Esophagus (tissue), 2 donors: ENCODE measurements at regions not wholly inside any gene's neighbourhood (a gene's known extent, or its start where the extent isn't known, plus 50 kb on each side); places are given as distances from the start of the nearest gene placed in this dataset.

Source experiments
- H3K27ac ChIP-seq, 2 donors: one replicate each; pipeline ENCODE4 v1.5.1; 2013; ENCODE audit warnings: low read depth in 2 of 2, mild to moderate bottlenecking in 2 of 2, inconsistent platforms in 1 of 2, low read length in 1 of 2, moderate library complexity in 1 of 2
- H3K27me3 ChIP-seq, 2 donors: one replicate each; pipeline ENCODE4 v1.6.1; 2013; ENCODE audit warnings: low read length in 2 of 2, control low read depth in 1 of 2, mild to moderate bottlenecking in 1 of 2; ENCODE audit not compliant: insufficient read depth in 2 of 2, control insufficient read depth in 1 of 2
- H3K36me3 ChIP-seq, 2 donors: one replicate each; pipeline ENCODE4 v1.6.1; 2013; ENCODE audit warnings: low read length in 1 of 2; ENCODE audit not compliant: control insufficient read depth in 2 of 2, insufficient read depth in 2 of 2
- H3K4me1 ChIP-seq, 2 donors: one replicate each; pipeline ENCODE4 v1.6.1; 2013; ENCODE audit warnings: low read length in 1 of 2; ENCODE audit not compliant: control insufficient read depth in 2 of 2, insufficient read depth in 2 of 2
- H3K4me3 ChIP-seq, 2 donors: one replicate each; pipeline ENCODE4 v1.5.1; 2013; ENCODE audit warnings: low read length in 2 of 2, mild to moderate bottlenecking in 2 of 2, low read depth in 1 of 2, moderate library complexity in 1 of 2
- H3K9me3 ChIP-seq, 2 donors: one replicate each; pipeline ENCODE4 v1.6.1; 2013; ENCODE audit warnings: mild to moderate bottlenecking in 2 of 2, low read depth in 1 of 2, low read length in 1 of 2, moderate library complexity in 1 of 2; ENCODE audit not compliant: control insufficient read depth in 2 of 2, insufficient read depth in 1 of 2
- WGBS, 2 donors: extraction: QIAGEN DNeasy Blood & Tissue Kit; methylation state at CpG; one replicate each; pipeline ENCODE4 v1.1.7; 2013; 5-methylcytosine and 5-hydroxymethylcytosine counted together
- donor health status: healthy with polysubstance abuse.
- donor health status: Bipolar disorder and iron deficiency.

DNA sequence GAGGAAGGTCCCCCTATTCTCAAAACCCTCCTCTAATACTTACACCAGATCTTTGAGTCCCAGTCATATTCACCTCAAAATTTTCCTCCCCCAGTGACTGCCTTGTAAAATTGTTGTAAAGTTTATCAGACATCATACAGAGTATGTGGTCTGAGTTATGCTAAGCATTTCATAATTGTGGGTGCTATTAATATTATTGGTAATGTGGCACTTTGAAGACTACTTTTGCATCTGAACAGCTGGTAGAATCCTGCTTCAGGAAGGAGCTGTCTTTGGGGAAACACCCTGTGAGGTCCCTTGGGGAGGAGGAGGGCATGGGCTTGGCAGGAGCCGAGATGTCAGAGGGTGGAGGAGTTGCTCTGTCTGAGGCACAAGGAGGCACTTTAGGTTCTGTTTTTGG, 164.9 kb upstream of the ZNF618 start:
- WGBS, 2 donors, result 33 to 63% methylated on average over 1 of the region's 1 CpG
- Histone ChIP-seq H3K4me3 (no peak overlapping the region), H3K4me1 (peaks cover 0 to 6% of the 10 kb centered on the region in 2 donors), H3K27ac (peak overlapping the region in 1 of 2 donors; percentile 83), H3K27me3 (no peaks in the 10 kb centered on the region), H3K9me3 (peaks cover 0 to 5% of the 10 kb centered on the region in 2 donors), H3K36me3 (no peaks in the 10 kb centered on the region)

DNA sequence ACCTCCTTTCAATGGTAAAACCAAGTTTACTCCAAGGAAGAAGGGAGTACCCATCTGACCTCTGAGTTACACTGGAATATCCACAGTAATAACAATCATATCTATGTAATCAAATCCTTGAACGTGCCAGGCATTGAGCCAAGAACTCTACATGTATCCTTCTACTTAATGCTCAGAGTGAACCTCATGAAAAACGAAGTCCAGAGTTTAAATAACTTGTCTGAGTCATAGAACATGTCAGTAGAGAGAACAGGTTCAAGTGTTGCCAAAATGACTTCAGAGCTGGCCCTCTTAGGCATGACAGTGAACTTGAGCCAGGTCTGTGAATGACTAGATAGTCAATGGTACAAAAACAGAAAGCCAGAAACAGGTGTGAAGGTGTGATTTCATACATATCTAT, 164.1 kb upstream of the ZNF618 start:
- peak overlapping the region; percentile 2 to 83 for H3K27ac ChIP-seq
- WGBS, 2 donors, result 7 to 15% methylated on average over 2 of the region's 2 CpGs

DNA sequence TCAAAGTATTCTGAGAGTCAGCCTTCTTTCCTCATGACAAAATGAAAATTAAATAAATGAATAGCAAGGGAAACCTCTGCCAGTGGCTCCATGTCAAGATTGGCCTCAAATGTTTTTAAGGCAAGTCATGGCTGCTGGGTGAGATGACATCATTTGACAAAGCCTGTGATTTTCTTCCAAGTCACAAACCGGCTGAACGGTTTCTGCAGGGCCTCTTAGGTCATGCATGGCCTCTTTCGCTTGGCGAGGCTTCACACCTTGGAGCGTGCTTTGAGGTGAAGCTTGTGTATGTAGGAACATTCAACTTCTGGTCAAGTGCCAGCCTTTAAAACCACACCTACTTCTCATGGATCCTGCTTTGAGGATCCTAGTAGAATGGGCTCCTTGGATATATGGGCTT, 161.0 kb upstream of the ZNF618 start:
- 40 to 62% methylated on average over 5 of the region's 5 CpGs for WGBS, 2 donors
- Histone ChIP-seq H3K4me1 (peaks cover 0 to 4% of the 10 kb centered on the region in 2 donors), H3K9me3 (peaks cover 0 to 3% of the 10 kb centered on the region in 2 donors), H3K27ac (peak overlapping the region; percentile 85 to 89), H3K36me3 (no peaks in the 10 kb centered on the region), H3K27me3 (no peaks in the 10 kb centered on the region), H3K4me3 (no peak overlapping the region)

More for the DNA sequence above, 164.1 kb upstream of the ZNF618 start:
- Histone ChIP-seq H3K4me1 (peaks cover 0 to 6% of the 10 kb centered on the region in 2 donors), H3K4me3 (no peak overlapping the region), H3K27me3 (no peaks in the 10 kb centered on the region), H3K9me3 (peaks cover 0 to 9% of the 10 kb centered on the region in 2 donors), H3K36me3 (no peaks in the 10 kb centered on the region)

DNA sequence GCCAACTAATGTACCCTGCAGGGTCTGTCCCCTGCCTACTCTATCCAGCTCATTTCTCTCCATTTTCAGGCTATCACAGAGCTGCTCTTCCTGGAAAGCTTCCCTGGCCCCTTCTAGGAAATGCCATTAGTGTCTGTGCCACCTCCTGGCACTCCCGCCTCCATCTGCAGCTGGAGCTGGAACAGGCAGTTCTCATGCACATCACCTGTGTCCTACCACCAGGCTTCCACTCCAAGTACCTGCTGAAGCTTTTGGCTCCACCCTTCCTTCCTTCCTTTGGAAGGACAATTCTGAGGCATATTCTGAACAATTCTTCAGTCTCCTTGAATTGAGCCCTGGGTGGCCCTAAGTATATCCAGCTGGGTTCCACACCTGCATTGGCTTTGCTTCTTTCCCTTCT, 156.2 kb upstream of the ZNF618 start:
- Histone ChIP-seq H3K4me1 (no peaks in the 10 kb centered on the region), H3K27ac (no peak overlapping the region), H3K4me3 (no peak overlapping the region), H3K9me3 (peaks cover 0 to 3% of the 10 kb centered on the region in 2 donors), H3K36me3 (no peaks in the 10 kb centered on the region), H3K27me3 (no peaks in the 10 kb centered on the region)
- WGBS, 2 donors, result 81 to 87% methylated on average over 1 of the region's 1 CpG

DNA sequence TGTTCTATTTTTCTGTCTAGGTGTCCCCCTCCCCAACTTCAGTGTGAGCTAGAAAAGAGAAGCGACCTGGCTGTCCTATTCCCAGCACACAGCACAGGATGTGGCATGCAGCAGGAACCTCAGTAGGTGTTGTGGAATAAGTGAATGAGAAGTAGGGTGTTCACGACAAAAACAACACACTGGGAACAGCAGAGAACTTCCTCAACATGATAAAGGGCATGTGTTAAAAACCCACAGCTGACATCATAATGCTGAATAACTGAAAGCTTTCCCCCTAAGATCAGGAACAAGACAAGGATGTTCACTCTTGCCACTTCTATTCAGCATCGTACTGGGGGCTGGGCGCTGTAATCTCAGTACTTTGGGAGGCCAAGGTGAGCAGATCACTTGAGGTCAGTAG, 155.6 kb upstream of the ZNF618 start:
- H3K27ac ChIP-seq, result no peak overlapping the region
- H3K9me3 ChIP-seq, result peaks cover 0 to 3% of the 10 kb centered on the region in 2 donors
- no peaks in the 10 kb centered on the region for H3K27me3 ChIP-seq
- no peak overlapping the region for H3K4me3 ChIP-seq
- H3K36me3 ChIP-seq, result no peaks in the 10 kb centered on the region
- 58 to 67% methylated on average over 4 of the region's 4 CpGs for WGBS, 2 donors
- H3K4me1 ChIP-seq, result no peaks in the 10 kb centered on the region

DNA sequence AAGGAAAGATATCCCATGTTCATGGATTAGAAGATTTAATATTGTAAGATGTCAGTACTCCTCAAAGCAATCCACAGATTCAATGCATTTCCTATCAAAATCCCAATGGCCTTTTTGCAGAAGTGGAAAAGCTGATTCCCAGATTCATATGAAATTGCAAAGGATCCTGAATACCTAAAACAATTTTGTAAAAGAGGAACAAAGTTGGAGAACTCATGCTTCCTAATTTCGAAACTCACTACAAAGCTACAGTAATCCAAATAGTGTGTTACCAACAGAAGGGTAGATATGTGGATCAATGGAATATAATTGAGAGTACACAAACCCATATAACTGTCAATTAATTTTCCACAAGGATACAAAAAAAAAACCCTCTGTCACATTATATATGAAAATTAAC, 154.3 kb upstream of the ZNF618 start:
- Histone ChIP-seq H3K9me3 (no peaks in the 10 kb centered on the region), H3K4me1 (no peaks in the 10 kb centered on the region), H3K27ac (no peak overlapping the region), H3K36me3 (no peaks in the 10 kb centered on the region), H3K27me3 (no peaks in the 10 kb centered on the region), H3K4me3 (no peak overlapping the region)
- WGBS, 2 donors, result 83 to 85% methylated on average over 1 of the region's 1 CpG

DNA sequence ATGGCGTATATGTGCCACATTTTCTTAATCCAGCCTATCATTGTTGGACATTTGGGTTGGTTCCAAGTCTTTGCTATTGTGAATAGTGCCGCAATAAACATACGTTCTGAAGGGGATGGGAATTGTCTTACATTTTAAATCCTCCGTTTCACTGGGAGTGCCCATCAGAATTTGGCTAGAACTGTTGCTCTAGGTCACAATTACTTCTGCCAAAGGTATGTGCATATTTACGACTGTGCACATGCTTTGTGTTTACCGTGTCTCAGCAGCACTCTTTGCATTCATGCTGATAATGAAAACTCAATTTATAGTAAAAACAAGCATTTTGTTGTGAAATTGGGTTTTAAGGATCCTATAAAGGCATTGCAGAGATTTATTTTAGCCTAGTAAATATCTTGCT, 151.9 kb upstream of the ZNF618 start:
- 78 to 82% methylated on average over 5 of the region's 6 CpGs for WGBS, 2 donors
- H3K27ac ChIP-seq, result no peak overlapping the region

DNA sequence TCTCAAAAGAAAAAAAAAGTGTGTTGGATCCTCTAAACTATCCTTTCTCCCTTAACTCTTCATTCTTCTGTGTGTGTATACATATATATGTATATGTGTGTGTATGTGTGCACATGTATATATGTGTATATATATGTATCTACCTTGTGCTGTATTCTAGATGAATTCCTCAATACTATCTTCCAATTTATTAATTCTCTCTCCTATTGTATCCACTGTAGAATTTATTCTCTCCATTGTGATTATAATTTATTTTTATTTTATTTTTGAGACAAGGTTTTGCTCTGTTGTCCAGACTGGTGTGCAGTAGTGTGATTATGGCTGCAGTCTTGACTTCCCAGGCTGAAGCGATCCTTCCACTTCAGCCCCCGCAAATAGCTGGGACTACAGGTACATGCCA, 147.1 kb upstream of the ZNF618 start:
- no peaks in the 10 kb centered on the region for H3K36me3 ChIP-seq
- WGBS, 2 donors, result 95 to 97% methylated on average over 2 of the region's 2 CpGs
- peaks cover 0 to 2% of the 10 kb centered on the region in 2 donors for H3K27me3 ChIP-seq
- H3K4me1 ChIP-seq, result no peaks in the 10 kb centered on the region
- no peak overlapping the region for H3K4me3 ChIP-seq
- peaks cover 0 to 2% of the 10 kb centered on the region in 2 donors for H3K9me3 ChIP-seq
- H3K27ac ChIP-seq, result no peak overlapping the region

More for the DNA sequence above, 151.9 kb upstream of the ZNF618 start:
- peaks cover 0 to 1% of the 10 kb centered on the region in 2 donors for H3K9me3 ChIP-seq
- H3K36me3 ChIP-seq, result no peaks in the 10 kb centered on the region
- no peak overlapping the region for H3K4me3 ChIP-seq
- no peaks in the 10 kb centered on the region for H3K4me1 ChIP-seq
- H3K27me3 ChIP-seq, result no peaks in the 10 kb centered on the region

DNA sequence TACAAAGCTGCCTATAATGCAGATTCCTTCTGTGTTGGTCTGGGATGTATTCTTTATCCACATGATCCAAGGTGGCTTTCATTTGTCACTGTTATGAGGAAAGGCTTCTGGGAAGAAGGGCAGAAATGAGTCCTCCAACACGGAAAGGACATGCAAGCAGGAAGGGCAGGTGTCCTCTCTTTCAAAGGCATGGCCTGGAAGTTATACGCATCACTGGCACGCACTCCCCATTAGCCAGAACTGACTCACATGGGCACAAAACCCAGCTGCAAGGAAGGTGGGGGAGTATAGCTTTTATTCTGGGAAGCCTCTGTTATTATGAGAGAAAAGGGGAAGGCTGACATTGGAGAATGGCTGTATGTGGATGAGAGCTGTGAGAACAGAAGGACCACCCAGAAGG, 141.3 kb upstream of the ZNF618 start:
- H3K27me3 ChIP-seq, result peaks cover 0 to 2% of the 10 kb centered on the region in 2 donors
- no peak overlapping the region for H3K27ac ChIP-seq
- no peak overlapping the region for H3K4me3 ChIP-seq
- H3K36me3 ChIP-seq, result no peaks in the 10 kb centered on the region
- peaks cover 0 to 2% of the 10 kb centered on the region in 2 donors for H3K9me3 ChIP-seq
- H3K4me1 ChIP-seq, result no peaks in the 10 kb centered on the region
- 78 to 83% methylated on average over 3 of the region's 3 CpGs for WGBS, 2 donors

DNA sequence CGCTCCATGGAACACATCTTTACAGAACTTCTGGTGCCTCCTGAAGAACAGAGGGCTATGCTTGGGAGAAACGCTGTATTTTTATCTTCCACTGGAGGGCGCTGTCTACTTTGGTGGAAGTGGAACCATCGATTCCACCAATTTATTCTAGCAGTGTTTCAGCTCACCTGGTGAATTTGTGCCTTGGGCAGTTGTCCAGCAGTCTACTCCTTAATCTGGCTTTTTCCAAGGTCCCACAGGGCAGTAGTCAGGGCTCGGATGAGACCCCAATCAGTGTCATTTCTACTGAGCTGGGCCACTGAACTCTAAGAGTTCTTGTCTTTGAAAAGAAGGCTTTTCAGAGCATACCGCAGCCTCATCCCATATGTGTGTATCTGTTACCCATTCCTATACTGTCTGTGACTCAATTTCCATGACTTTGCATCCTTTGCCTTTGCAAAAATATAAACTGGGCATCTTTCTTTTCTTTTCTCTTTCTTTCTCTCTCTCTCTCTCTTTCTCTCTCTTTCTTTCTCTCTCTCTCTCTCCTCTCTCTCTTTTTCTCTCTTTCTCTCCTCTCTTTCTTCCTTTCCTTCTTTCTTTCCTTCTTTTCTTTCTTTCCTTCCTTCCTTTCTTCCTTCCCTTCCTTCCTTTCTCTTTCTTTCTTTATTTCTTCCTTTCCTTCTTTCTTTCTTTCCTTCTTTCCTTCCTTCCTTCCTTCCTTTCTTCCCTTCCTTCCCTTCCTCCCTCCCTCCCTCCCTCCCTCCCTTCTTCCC, 138.4 kb upstream of the ZNF618 start:
- Histone ChIP-seq H3K27me3 (no peaks in the 10 kb centered on the region), H3K27ac (no peak overlapping the region), H3K36me3 (no peaks in the 10 kb centered on the region), H3K4me1 (peaks cover 0 to 3% of the 10 kb centered on the region in 2 donors), H3K4me3 (no peak overlapping the region), H3K9me3 (peaks cover 0 to 2% of the 10 kb centered on the region in 2 donors)
- 36 to 39% methylated on average over 6 of the region's 6 CpGs for WGBS, 2 donors
